ENCODE measurements at regions not wholly inside any gene's neighbourhood (a gene's known extent, or its start where the extent isn't known, plus 50 kb on each side); places are given as distances from the start of the nearest gene placed in this dataset.

DNA sequence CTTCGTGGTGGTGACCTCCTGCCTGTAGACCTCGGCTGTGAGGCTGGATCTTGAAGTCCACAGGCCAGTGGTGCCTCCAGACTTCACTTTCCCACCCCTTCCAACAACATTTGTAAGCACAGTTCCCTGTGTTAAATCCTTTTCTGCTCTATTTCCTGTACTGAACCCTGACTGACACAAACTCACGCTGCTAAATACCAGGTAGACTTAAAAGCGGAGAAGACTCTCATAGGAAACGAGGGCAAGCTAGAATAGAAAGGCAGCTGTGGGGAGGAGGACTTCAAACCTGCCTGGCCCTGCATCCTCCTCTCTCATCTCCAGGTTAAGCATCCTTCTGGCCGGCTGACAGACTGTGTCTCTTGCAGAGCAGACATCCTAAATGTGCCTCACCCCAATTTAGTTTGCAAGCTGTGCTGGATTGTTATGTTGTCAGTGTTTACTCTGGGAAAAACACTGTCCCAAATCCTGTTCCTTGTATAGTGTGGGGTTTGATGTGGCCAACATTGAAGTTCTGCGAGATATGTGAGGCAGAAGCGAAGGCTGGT, 58.5 kb upstream of the LARS2 start:
- no peak for TF ChIP-seq MAZ (IDR thresholded peaks at IDR 0.05; ENCODE audit: borderline replicate concordance, low read depth, low read length)
- no peak for TF ChIP-seq CHD2 (IDR thresholded peaks at IDR 0.05; ENCODE audit: low read length, partially characterized antibody)
- no peak for TF ChIP-seq EP300 (IDR thresholded peaks at IDR 0.05)
- TF ChIP-seq, protein P1, sequence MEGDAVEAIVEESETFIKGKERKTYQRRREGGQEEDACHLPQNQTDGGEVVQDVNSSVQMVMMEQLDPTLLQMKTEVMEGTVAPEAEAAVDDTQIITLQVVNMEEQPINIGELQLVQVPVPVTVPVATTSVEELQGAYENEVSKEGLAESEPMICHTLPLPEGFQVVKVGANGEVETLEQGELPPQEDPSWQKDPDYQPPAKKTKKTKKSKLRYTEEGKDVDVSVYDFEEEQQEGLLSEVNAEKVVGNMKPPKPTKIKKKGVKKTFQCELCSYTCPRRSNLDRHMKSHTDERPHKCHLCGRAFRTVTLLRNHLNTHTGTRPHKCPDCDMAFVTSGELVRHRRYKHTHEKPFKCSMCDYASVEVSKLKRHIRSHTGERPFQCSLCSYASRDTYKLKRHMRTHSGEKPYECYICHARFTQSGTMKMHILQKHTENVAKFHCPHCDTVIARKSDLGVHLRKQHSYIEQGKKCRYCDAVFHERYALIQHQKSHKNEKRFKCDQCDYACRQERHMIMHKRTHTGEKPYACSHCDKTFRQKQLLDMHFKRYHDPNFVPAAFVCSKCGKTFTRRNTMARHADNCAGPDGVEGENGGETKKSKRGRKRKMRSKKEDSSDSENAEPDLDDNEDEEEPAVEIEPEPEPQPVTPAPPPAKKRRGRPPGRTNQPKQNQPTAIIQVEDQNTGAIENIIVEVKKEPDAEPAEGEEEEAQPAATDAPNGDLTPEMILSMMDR (IDR thresholded peaks at IDR 0.05): no peak
- TF ChIP-seq HDAC2 (IDR thresholded peaks at IDR 0.05): no peak
- TF ChIP-seq BHLHE40 (IDR thresholded peaks at IDR 0.05; ENCODE audit: low read depth, low read length): no peak
- no peak for TF ChIP-seq POLR2A (IDR thresholded peaks at IDR 0.05; ENCODE audit: low read length)

Data from A549 (cell line).